SK-N-SH (cell line): ENCODE measurements at regions not wholly inside any gene's neighbourhood (a gene's known extent, or its start where the extent isn't known, plus 50 kb on each side); places are given as distances from the start of the nearest gene placed in this dataset.

Source experiments
- CTCF ChIA-PET: fragments of 300-600, 350-600 bp; formaldehyde crosslinking; extraction: SDS; loops from one replicate; lab custom pipeline; 2021; lab: Yijun Ruan, JAX
- POLR2A ChIA-PET: fragments of 350-600 bp; sonication (Branson Sonifier 250); formaldehyde crosslinking; extraction: SDS; loops from one replicate; lab custom pipeline; 2020; ENCODE audit warnings: antibody characterized with exemption, inconsistent platforms; lab: Yijun Ruan, JAX
- DNase-seq: peaks from one replicate; pipeline ENCODE4 v3.0.0; 2012
- H2AFZ ChIP-seq: fragments of 200-600 bp; sonication (generic); 2 replicates; pipeline ENCODE4 v1.8.1; 2016; ENCODE audit warnings: antibody characterized with exemption, mild to moderate bottlenecking, low read depth
- H3F3A ChIP-seq: fragments of 200-600 bp; sonication (generic); replicated peaks from 2 replicates; pipeline ENCODE3; 2016; ENCODE audit warnings: antibody characterized with exemption, mild to moderate bottlenecking; ENCODE audit not compliant: insufficient read depth
- H3K27ac ChIP-seq, 2 experiments: fragments of 200-500 bp in 1 of 2; fragments of 200-600 bp in 1 of 2; sonication (Bioruptor generic) in 1 of 2; sonication (generic), shearing (Covaris generic) in 1 of 2; 2 replicates each; pipeline versions ENCODE4 v1.5.1 to v1.6.1; 2014 to 2016; ENCODE audit warnings: low read depth in 2 of 2, inconsistent platforms in 1 of 2, low read length in 1 of 2, mild to moderate bottlenecking in 1 of 2, mixed read lengths in 1 of 2
- H3K27me3 ChIP-seq: fragments of 200-600 bp; sonication (generic), shearing (Covaris generic); 2 replicates; pipeline ENCODE4 v1.6.1; 2016; ENCODE audit warnings: mixed run types; ENCODE audit not compliant: insufficient read depth
- H3K36me3 ChIP-seq, 2 experiments: fragments of 200-500 bp in 1 of 2; fragments of 200-600 bp in 1 of 2; sonication (Bioruptor generic) in 1 of 2; sonication (generic) in 1 of 2; replicated peaks in 1 of 2; 2 replicates each; pipeline versions ENCODE3 to v1.5.1; 2014 to 2016; ENCODE audit warnings: low read length in 1 of 2, mild to moderate bottlenecking in 1 of 2; ENCODE audit not compliant: insufficient read depth in 2 of 2, control insufficient read depth in 1 of 2
- H3K4me1 ChIP-seq, 2 experiments: fragments of 200-500 bp in 1 of 2; fragments of 200-600 bp in 1 of 2; sonication (Bioruptor generic) in 1 of 2; sonication (generic), shearing (Covaris generic) in 1 of 2; 2 replicates each; pipeline versions ENCODE4 v1.5.1 to v1.6.1; 2014 to 2016; ENCODE audit warnings: low read depth in 1 of 2, low read length in 1 of 2, mixed run types in 1 of 2; ENCODE audit not compliant: insufficient read depth in 2 of 2, control insufficient read depth in 1 of 2
- H3K4me2 ChIP-seq: fragments of 200-600 bp; sonication (generic), shearing (Covaris generic); 2 replicates; pipeline ENCODE4 v1.6.1; 2017; ENCODE audit warnings: mixed run types
- H3K4me3 ChIP-seq, 2 experiments: fragments of 200-500 bp in 1 of 2; fragments of 200-600 bp in 1 of 2; sonication (Bioruptor generic) in 1 of 2; sonication (generic), shearing (Covaris generic) in 1 of 2; 2 replicates each; pipeline versions ENCODE4 v1.5.1 to v1.8.1; 2014 to 2016; ENCODE audit warnings: low read depth in 2 of 2, inconsistent platforms in 1 of 2, low read length in 1 of 2, mild to moderate bottlenecking in 1 of 2, mixed read lengths in 1 of 2, moderate library complexity in 1 of 2
- H3K79me2 ChIP-seq: fragments of 200-600 bp; sonication (generic); 2 replicates; pipeline ENCODE4 v1.8.1; 2017; ENCODE audit warnings: mild to moderate bottlenecking; ENCODE audit not compliant: insufficient read depth
- H3K9ac ChIP-seq: fragments of 200-600 bp; sonication (generic); 2 replicates; pipeline ENCODE4 v1.6.1; 2017; ENCODE audit warnings: mixed run types
- H3K9me2 ChIP-seq: fragments of 200-600 bp; sonication (generic); 2 replicates; pipeline ENCODE4 v1.6.1; 2017; ENCODE audit warnings: mixed run types
- H3K9me3 ChIP-seq: fragments of 200-600 bp; sonication (generic); 2 replicates; pipeline ENCODE4 v1.6.1; 2017; ENCODE audit warnings: mixed run types, mild to moderate bottlenecking, moderate library complexity
- H4K20me1 ChIP-seq: fragments of 200-600 bp; sonication (generic); 2 replicates; pipeline ENCODE4 v1.6.1; 2017; ENCODE audit warnings: mild to moderate bottlenecking, mixed run types; ENCODE audit not compliant: insufficient read depth
- CHD2 ChIP-seq: fragments of 150-350 bp; IDR thresholded peaks from 2 replicates; pipeline ENCODE4 v1.6.1; 2018; ENCODE audit warnings: low read length; ENCODE audit not compliant: partially characterized antibody
- FOXJ3 ChIP-seq: sonication (generic); formaldehyde crosslinking; IDR thresholded peaks from 2 replicates; pipeline ENCODE4 v1.5.1; 2020; ENCODE audit warnings: mild to moderate bottlenecking, missing genetic modification reagents
- FOXM1 ChIP-seq: IDR thresholded peaks from 2 replicates; pipeline ENCODE4 v1.4.0; 2012; ENCODE audit warnings: low read depth, mild to moderate bottlenecking
- GATA2 ChIP-seq: sonication (generic); formaldehyde crosslinking; IDR thresholded peaks from 2 replicates; pipeline ENCODE4 v1.5.0; 2020; ENCODE audit warnings: mild to moderate bottlenecking, missing genetic modification reagents
- JUND ChIP-seq: IDR thresholded peaks from 2 replicates; pipeline ENCODE4 v1.4.0; 2012
- MAX ChIP-seq: IDR thresholded peaks from 2 replicates; pipeline ENCODE4 v1.4.0; 2012; ENCODE audit warnings: low read depth
- NFIC ChIP-seq: IDR thresholded peaks from 2 replicates; pipeline ENCODE4 v1.4.0; 2012; ENCODE audit warnings: borderline replicate concordance
- NRF1 ChIP-seq: IDR thresholded peaks from 2 replicates; pipeline ENCODE4 v1.6.1; 2012; ENCODE audit warnings: low read depth, mild to moderate bottlenecking, low read length
- RFX5 ChIP-seq: IDR thresholded peaks from 2 replicates; pipeline ENCODE4 v1.6.1; 2012; ENCODE audit warnings: mild to moderate bottlenecking, improper control_type of control experiment, low read length
- SIN3A ChIP-seq: IDR thresholded peaks from 2 replicates; pipeline ENCODE4 v1.6.1; 2012; ENCODE audit warnings: low read depth, mild to moderate bottlenecking, low read length, moderate library complexity, borderline replicate concordance
- TAF1 ChIP-seq: IDR thresholded peaks from 2 replicates; pipeline ENCODE4 v1.6.1; 2012; ENCODE audit warnings: low read depth, mild to moderate bottlenecking, low read length, moderate library complexity, borderline replicate concordance
- TCF12 ChIP-seq: IDR thresholded peaks from 2 replicates; pipeline ENCODE4 v1.4.0; 2012
- TEAD4 ChIP-seq: IDR thresholded peaks from 2 replicates; pipeline ENCODE4 v1.4.0; 2012; ENCODE audit warnings: mild to moderate bottlenecking, borderline replicate concordance; ENCODE audit not compliant: insufficient read depth
- USF1 ChIP-seq: IDR thresholded peaks from 2 replicates; pipeline ENCODE4 v1.4.0; 2012; ENCODE audit warnings: low read depth, borderline replicate concordance
- USF2 ChIP-seq: fragments of 150-350 bp; IDR thresholded peaks from 2 replicates; pipeline ENCODE4 v1.6.1; 2017; ENCODE audit warnings: antibody characterized with exemption, low read length, low read depth, borderline replicate concordance
- YY1 ChIP-seq: IDR thresholded peaks from 2 replicates; pipeline ENCODE4 v1.4.0; 2012; ENCODE audit warnings: low read depth, mild to moderate bottlenecking
- WGBS: methylation state at CpG from one replicate; pipeline ENCODE4 v1.1.6; 2017; ENCODE audit warnings: low lambda C conversion rate; 5-methylcytosine and 5-hydroxymethylcytosine counted together

- Histone ChIP-seq H3K4me2 (no peak overlapping the region), H3K4me3 (no peak overlapping the region), H3K79me2 (no peaks in the 10 kb centered on the region), H3K27ac (no peak overlapping the region), H3K27me3 (no peaks in the 10 kb centered on the region), H3K36me3 (no peaks in the 10 kb centered on the region), H3K9me3 (no peaks in the 10 kb centered on the region), H3K9me2 (no peaks in the 10 kb centered on the region), H4K20me1 (no peaks in the 10 kb centered on the region), H2AFZ (no peak overlapping the region), H3K9ac (no peak overlapping the region), H3F3A (no peaks in the 10 kb centered on the region), H3K4me1 (no peaks in the 10 kb centered on the region; a peak in 1 of 4 replicates)
- TF ChIP-seq MAX: no peak
- TF ChIP-seq TAF1: no peak
- no peak for TF ChIP-seq NRF1
- TF ChIP-seq JUND: no peak
- no peak for TF ChIP-seq YY1
- TF ChIP-seq FOXM1: no peak
- no peak for DNase-seq
- CTCF ChIA-PET: no interaction called here
- POLR2A ChIA-PET: no interaction called here
- WGBS: 33% methylated on average over 5 of the region's 5 CpGs
Measured at GRCh38 chr2:228841475-228841874, 429.6 kb downstream of the PID1 start.

GRCh38 chr2:228840743-228841114 lies 430.4 kb downstream of the PID1 start:
- DNase-seq: no peak
- ChIA-PET CTCF (interaction anchor here (0.6 kb wide), 1 partner anchor 257 kb away, joined by 3 read pairs; no protein-coding TSS in a partner anchor), POLR2A (no interaction called here)
- 65% methylated on average over 4 of the region's 4 CpGs for WGBS
- Histone ChIP-seq H3K9me3 (no peaks in the 10 kb centered on the region), H3K79me2 (no peaks in the 10 kb centered on the region), H3K27ac (no peak overlapping the region), H3K4me3 (no peak overlapping the region), H3K27me3 (no peaks in the 10 kb centered on the region), H4K20me1 (no peaks in the 10 kb centered on the region), H3K4me1 (no peaks in the 10 kb centered on the region; a peak in 1 of 4 replicates), H3F3A (no peaks in the 10 kb centered on the region), H2AFZ (no peak overlapping the region), H3K4me2 (no peak overlapping the region), H3K9me2 (no peaks in the 10 kb centered on the region), H3K36me3 (no peaks in the 10 kb centered on the region), H3K9ac (no peak overlapping the region)
- TF ChIP-seq USF1 (no peak), CHD2 (no peak), SIN3A (no peak), NFIC (no peak), USF2 (no peak), TEAD4 (no peak), GATA2 (no peak), RFX5 (no peak), TCF12 (no peak), FOXJ3 (CRISPR knock-in tag) (no peak)
